Testis (tissue), 2 donors: ENCODE measurements at regions not wholly inside any gene's neighbourhood (a gene's known extent, or its start where the extent isn't known, plus 50 kb on each side); places are given as distances from the start of the nearest gene placed in this dataset.

ENCODE experiments used
- DNase-seq: peaks from one replicate; pipeline ENCODE4 v3.0.0-alpha.2; 2019
- H3K27ac ChIP-seq, 2 donors: fragments of 200-600 bp; sonication (generic); one replicate each; pipeline ENCODE4 v1.5.1; 2019
- H3K27me3 ChIP-seq: fragments of 200-600 bp; sonication (generic); one replicate; pipeline ENCODE4 v1.5.1; 2019
- H3K36me3 ChIP-seq: fragments of 200-600 bp; sonication (generic); one replicate; pipeline ENCODE4 v1.5.1; 2017; ENCODE audit warnings: low read depth; ENCODE audit errors: missing control alignments
- H3K4me1 ChIP-seq: fragments of 200-600 bp; sonication (generic); one replicate; pipeline ENCODE4 v1.5.1; 2019
- H3K4me3 ChIP-seq, 2 donors: fragments of 200-600 bp; sonication (generic); one replicate each; pipeline ENCODE4 v1.5.1; 2017 to 2019
- H3K9me3 ChIP-seq: fragments of 200-600 bp; sonication (generic); one replicate; pipeline ENCODE4 v1.5.1; 2017
- CTCF ChIP-seq, 3 experiments: fragments of 450-650 bp in 2 of 3; fragments of 200-600 bp in 1 of 3; sonication (generic) in 1 of 3; IDR thresholded peaks; one replicate each; pipeline ENCODE4 v1.5.1; 2016 to 2019; ENCODE audit warnings: antibody characterized with exemption in 3 of 3, mild to moderate bottlenecking in 2 of 3, moderate library complexity in 1 of 3
- POLR2A ChIP-seq: fragments of 450-650 bp; IDR thresholded peaks from one replicate; pipeline ENCODE4 v1.6.1; 2017; ENCODE audit warnings: antibody characterized with exemption, mild to moderate bottlenecking, moderate library complexity
- WGBS, 2 donors: methylation state at CpG; one replicate each; pipeline ENCODE4 v1.1.5; 2018; 5-methylcytosine and 5-hydroxymethylcytosine counted together
- intact Hi-C: fragments of 100-400 bp; cut with DNase I; formaldehyde crosslinking; loops from one replicate; pipeline ENCODE4 v1.15.1; 2023; ENCODE audit warnings: low total_unique reads

GRCh38 chr6:115612216-115612615 is 448.5 kb downstream of the FRK start:
- intact Hi-C loops = no loop called here
- Histone ChIP-seq H3K27me3 (no peaks in the 10 kb centered on the region), H3K9me3 (no peaks in the 10 kb centered on the region), H3K4me1 (no peaks in the 10 kb centered on the region), H3K4me3 (no peak overlapping the region), H3K36me3 (no peaks in the 10 kb centered on the region), H3K27ac (no peak overlapping the region)
- TF ChIP-seq CTCF (IDR thresholded peaks at IDR 0.05) (no peak), POLR2A (no peak)
- 0% methylated on average over 1 of the region's 1 CpG for WGBS, 2 donors
- DNase-seq = no peak

DNA sequence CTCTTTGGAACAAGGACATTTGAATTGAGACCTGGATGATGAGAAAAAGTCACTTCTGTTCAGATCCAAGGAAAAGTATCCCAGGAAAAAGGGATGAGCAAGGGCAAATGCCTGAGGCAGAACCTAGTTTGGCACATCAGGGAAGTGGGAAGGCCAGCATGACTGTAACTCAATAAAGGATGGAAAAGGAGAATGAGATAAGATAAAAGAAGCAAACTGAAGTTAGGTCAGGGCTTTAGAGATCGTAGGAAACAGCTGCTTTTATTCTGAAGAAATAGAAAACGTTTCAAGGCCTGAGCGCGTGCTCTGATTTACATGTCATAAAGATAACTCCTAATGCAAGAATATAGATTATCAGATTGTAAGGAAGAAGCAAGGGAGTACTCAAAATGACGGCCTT is 450.0 kb downstream of the FRK start:
- H3K27ac ChIP-seq = no peak overlapping the region
- H3K27me3 ChIP-seq = no peaks in the 10 kb centered on the region
- no peaks in the 10 kb centered on the region for H3K4me1 ChIP-seq
- 49 to 54% methylated on average over 5 of the region's 5 CpGs for WGBS, 2 donors
- no peak for DNase-seq
- intact Hi-C loops = no loop called here
- TF ChIP-seq CTCF (IDR thresholded peaks at IDR 0.05) (no peak), POLR2A (no peak)
- no peaks in the 10 kb centered on the region for H3K9me3 ChIP-seq
- no peak overlapping the region for H3K4me3 ChIP-seq
- H3K36me3 ChIP-seq = no peaks in the 10 kb centered on the region

DNA sequence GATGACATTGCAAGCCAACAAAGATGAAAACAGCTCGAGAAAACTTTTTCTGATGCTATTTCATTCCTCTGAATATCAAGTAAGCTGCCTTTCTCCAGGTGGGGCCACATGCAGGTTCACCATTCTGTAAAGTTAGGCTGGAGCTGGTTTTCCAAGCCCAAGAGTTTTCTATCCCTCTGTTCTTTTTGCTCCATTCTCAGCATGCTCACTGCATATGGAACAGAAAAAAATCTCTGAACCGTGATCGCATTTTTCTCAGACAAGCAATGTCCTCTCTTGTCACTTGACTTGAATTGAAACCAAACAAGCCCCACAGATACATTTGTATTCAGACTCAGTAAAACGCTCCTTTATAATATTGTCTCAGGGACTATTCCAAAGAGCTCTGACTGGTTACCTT is 451.6 kb downstream of the FRK start:
- Histone ChIP-seq H3K4me1 (no peaks in the 10 kb centered on the region), H3K4me3 (no peak overlapping the region), H3K27ac (no peak overlapping the region), H3K36me3 (no peaks in the 10 kb centered on the region), H3K9me3 (no peaks in the 10 kb centered on the region), H3K27me3 (no peaks in the 10 kb centered on the region)
- no peak for DNase-seq
- TF ChIP-seq POLR2A (no peak), CTCF (IDR thresholded peaks at IDR 0.05) (no peak)
- intact Hi-C loops = no loop called here
- WGBS, 2 donors = 95 to 96% methylated on average over 4 of the region's 4 CpGs

- no peak for DNase-seq
- WGBS, 2 donors = 86 to 88% methylated on average over 3 of the region's 3 CpGs
- TF ChIP-seq POLR2A = no peak
- TF ChIP-seq CTCF (IDR thresholded peaks at IDR 0.05) = no peak
- no peak overlapping the region for H3K4me3 ChIP-seq
- H3K27ac ChIP-seq = no peak overlapping the region
- no peaks in the 10 kb centered on the region for H3K9me3 ChIP-seq
- no peaks in the 10 kb centered on the region for H3K36me3 ChIP-seq
- no peaks in the 10 kb centered on the region for H3K27me3 ChIP-seq
- H3K4me1 ChIP-seq = no peaks in the 10 kb centered on the region
- intact Hi-C loops = no loop called here
Observed at GRCh38 chr6:115602466-115602865, 458.2 kb downstream of the FRK start.

DNA sequence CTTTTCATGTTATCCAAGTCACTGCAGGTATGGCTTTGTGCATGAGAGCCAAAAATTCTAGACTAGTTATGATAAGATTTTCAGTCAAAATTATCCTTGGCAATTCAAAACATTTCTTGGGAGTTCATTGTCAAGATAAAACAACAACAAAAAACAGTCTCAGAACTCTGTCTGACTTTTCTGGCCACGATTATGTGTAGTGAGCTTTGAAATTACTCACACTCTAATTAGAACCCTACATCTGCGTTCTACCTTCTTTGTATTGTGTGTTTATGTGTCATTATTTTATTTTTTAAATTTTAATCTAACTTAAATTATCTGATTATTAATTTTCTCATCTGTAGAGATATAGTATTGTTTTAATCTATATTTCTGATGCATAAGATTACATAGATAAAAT is 459.2 kb downstream of the FRK start:
- Histone ChIP-seq H3K4me3 (no peak overlapping the region), H3K9me3 (no peaks in the 10 kb centered on the region), H3K4me1 (no peaks in the 10 kb centered on the region), H3K36me3 (no peaks in the 10 kb centered on the region), H3K27ac (no peak overlapping the region), H3K27me3 (no peaks in the 10 kb centered on the region)
- no peak for TF ChIP-seq POLR2A
- TF ChIP-seq CTCF (IDR thresholded peaks at IDR 0.05) = no peak
- intact Hi-C loops = no loop called here
- WGBS, 2 donors = 63 to 70% methylated on average over 2 of the region's 2 CpGs
- DNase-seq = no peak
